Skin epidermis (tissue), 12 donors: ENCODE measurements at regions not wholly inside any gene's neighbourhood (a gene's known extent, or its start where the extent isn't known, plus 50 kb on each side); places are given as distances from the start of the nearest gene placed in this dataset.

ENCODE experiments used
- H3K27ac ChIP-seq, 21 experiments: fragments of 200-600 bp; sonication (generic) in 11 of 21; one replicate each; pipeline ENCODE4 v1.5.0; 2020; ENCODE audit warnings: mild to moderate bottlenecking in 3 of 21, inconsistent platforms in 2 of 21, moderate library complexity in 2 of 21
- H3K4me3 ChIP-seq, 7 experiments: fragments of 200-600 bp; sonication (generic) in 2 of 7; one replicate each; pipeline ENCODE4 v1.5.0; 2020; ENCODE audit warnings: inconsistent platforms in 2 of 7, mild to moderate bottlenecking in 2 of 7, moderate library complexity in 1 of 7

DNA sequence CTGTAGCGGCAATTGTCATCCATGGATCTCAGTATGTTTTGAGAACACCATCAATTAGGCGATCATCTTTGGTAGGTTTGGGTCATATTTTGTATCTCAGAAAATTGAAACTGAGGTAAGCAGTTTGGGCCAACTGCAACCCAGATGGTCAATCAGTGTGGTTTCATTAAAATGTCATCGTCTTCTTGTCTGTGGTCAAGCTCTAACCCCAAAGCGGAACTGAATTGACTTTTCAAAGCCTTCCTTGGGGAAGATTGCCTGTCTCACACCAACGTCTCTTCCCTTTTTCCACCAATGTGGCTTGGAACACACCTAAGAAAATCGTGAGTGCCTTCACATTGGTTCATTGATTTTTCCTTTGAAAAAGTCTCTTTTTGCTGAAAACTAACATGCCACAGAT, 56.3 kb upstream of the UBAC2 start:
- Histone ChIP-seq H3K4me3 (no peak overlapping the region), H3K27ac (no peak overlapping the region)

- no peak overlapping the region for H3K27ac ChIP-seq
Observed at GRCh38 chr13:99145461-99145860, 55.2 kb upstream of the UBAC2 start.

GRCh38 chr13:99150575-99151361, 49.9 kb upstream of the UBAC2 start:
- peak overlapping the region in 6 of 21 experiments; percentile 2 to 52 (median 33) for H3K27ac ChIP-seq
- H3K4me3 ChIP-seq = no peak overlapping the region

More at GRCh38 chr13:99145461-99145860, 55.2 kb upstream of the UBAC2 start:
- no peak overlapping the region for H3K4me3 ChIP-seq
